ENCODE measurements at regions not wholly inside any gene's neighbourhood (a gene's known extent, or its start where the extent isn't known, plus 50 kb on each side); places are given as distances from the start of the nearest gene placed in this dataset.

DNA sequence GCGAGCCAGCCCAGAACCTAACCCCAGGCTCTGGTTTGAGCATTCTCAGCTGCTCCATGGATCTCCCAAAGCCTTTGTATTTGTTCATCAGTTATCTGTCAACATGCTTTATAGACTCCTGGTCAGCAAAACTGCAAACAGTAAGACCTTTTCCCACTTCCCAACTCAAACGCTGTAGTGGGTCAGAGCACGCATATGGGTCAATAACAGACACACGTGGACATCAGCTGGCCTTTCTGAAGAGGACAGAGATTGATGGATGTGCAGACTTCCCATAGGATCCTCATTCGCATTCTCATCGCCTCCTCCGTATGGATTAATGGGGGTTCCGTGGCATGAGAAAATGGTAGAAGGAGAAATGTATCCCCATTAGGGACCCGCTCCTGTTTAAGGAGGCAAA, 508.1 kb downstream of the EIPR1 start:
- Histone ChIP-seq H2BK15ac (ENCODE audit: low read depth, poor library complexity, severe bottlenecking) (no peak overlapping the region), H3K23ac (ENCODE audit: low read length in 2 of 2) (no peak overlapping the region), H3K4me1 (ENCODE audit: control insufficient read depth, insufficient read depth, low read depth, low read length) (no peaks in the 10 kb centered on the region), H2AFZ (ENCODE audit: low read depth, low read length) (no peak overlapping the region), H3K4ac (ENCODE audit: low read depth in 1 of 2, low read length in 2 of 2) (no peak overlapping the region), H2BK5ac (ENCODE audit: low read depth, low read length, poor library complexity, severe bottlenecking) (no peak overlapping the region), H2BK12ac (ENCODE audit: low read length in 2 of 2) (no peak overlapping the region), H3K18ac (ENCODE audit: low read depth in 1 of 2, low read length in 2 of 2) (no peak overlapping the region), H3K4me2 (ENCODE audit: low read length, poor library complexity, severe bottlenecking) (no peak overlapping the region), H3K14ac (ENCODE audit: low read length in 2 of 2) (no peak overlapping the region), H3K9me3 (ENCODE audit: control insufficient read depth, low read length) (no peaks in the 10 kb centered on the region), H3K9ac (ENCODE audit: low read length) (no peak overlapping the region), H3K36me3 (ENCODE audit: control insufficient read depth in 1 of 2, insufficient read depth in 2 of 2, low read depth in 1 of 2, low read length in 2 of 2) (no peaks in the 10 kb centered on the region), H3K79me1 (replicated peaks; ENCODE audit: low read length, poor library complexity, severe bottlenecking) (no peaks in the 10 kb centered on the region), H3K27me3 (ENCODE audit: control insufficient read depth in 1 of 2, insufficient read depth in 1 of 2, low read length in 2 of 2) (peaks cover 0 to 5% of the 10 kb centered on the region in 2 experiments), H3K4me3 (ENCODE audit: insufficient read depth in 1 of 2, low read depth in 1 of 2, low read length in 2 of 2) (no peak overlapping the region), H2AK5ac (ENCODE audit: low read length, severe bottlenecking) (no peak overlapping the region), H3K27ac (ENCODE audit: low read length, poor library complexity, severe bottlenecking) (no peak overlapping the region), H4K8ac (ENCODE audit: low read length) (no peak overlapping the region), H4K91ac (ENCODE audit: low read length) (no peak overlapping the region), H2BK120ac (ENCODE audit: low read depth, low read length) (no peak overlapping the region)
- DNase-seq, result no peak
- WGBS, result 82% methylated on average over 8 of the region's 9 CpGs

DNA sequence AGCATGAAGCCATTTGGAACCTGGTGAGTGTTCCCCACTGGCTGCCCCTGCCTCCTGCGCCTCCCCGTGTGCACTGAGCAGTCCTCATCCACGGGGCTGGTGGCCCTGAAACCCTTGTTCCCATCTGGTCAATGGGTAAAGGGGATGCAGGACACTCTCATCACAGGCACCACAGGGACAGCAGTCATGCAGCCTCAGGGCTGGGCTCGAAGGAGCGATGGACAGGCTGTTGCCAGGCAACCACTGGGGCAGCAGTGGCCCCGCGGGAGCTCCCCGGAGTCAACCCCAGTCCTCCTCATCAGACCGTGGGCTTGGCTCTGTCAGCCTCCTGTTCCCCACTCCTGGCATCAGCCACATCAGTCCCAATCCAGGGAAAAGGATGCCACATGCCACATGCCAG, 509.5 kb downstream of the EIPR1 start:
- 81% methylated on average over 9 of the region's 9 CpGs for WGBS

DNA sequence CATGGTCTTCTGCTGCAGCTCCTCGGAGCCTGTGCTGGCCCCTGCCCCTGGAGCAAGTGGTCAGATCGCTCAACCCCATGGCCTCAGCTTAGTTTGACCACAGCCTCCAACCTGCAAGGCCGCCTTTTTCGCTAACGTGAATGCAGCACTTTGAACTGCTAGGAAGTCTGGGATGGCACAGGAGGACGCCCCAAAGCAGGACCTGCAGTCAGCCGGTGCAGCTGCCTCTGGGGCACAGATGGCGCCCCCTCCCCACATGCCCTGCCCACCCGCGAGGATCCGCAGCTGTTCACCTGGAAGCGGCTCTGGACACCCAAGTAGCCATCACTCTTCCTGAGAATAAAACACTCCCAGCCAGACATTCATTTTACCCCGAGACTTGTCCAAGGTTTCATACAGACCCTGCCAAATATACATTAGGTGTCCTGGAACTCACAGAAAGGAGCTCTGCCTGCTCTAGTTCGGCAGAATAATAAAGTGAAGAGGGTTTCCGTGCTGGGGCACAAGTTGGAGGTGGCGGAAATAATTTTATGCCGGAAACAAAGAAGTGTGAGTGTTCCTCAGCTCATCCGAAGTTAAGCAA, 510.1 kb downstream of the EIPR1 start:
- Histone ChIP-seq H2BK12ac (ENCODE audit: low read length in 2 of 2) (no peak overlapping the region), H4K91ac (ENCODE audit: low read length) (no peak overlapping the region), H3K18ac (ENCODE audit: low read depth in 1 of 2, low read length in 2 of 2) (no peak overlapping the region), H3K4me3 (ENCODE audit: insufficient read depth in 1 of 2, low read depth in 1 of 2, low read length in 2 of 2) (no peak overlapping the region), H3K9me3 (ENCODE audit: control insufficient read depth, low read length) (no peaks in the 10 kb centered on the region), H3K4ac (ENCODE audit: low read depth in 1 of 2, low read length in 2 of 2) (no peak overlapping the region), H3K36me3 (ENCODE audit: control insufficient read depth in 1 of 2, insufficient read depth in 2 of 2, low read depth in 1 of 2, low read length in 2 of 2) (no peaks in the 10 kb centered on the region), H3K4me2 (ENCODE audit: low read length, poor library complexity, severe bottlenecking) (no peak overlapping the region), H3K27ac (ENCODE audit: low read length, poor library complexity, severe bottlenecking) (no peak overlapping the region), H2AFZ (ENCODE audit: low read depth, low read length) (no peak overlapping the region), H3K4me1 (ENCODE audit: control insufficient read depth, insufficient read depth, low read depth, low read length) (no peaks in the 10 kb centered on the region), H2AK5ac (ENCODE audit: low read length, severe bottlenecking) (no peak overlapping the region), H2BK120ac (ENCODE audit: low read depth, low read length) (no peak overlapping the region), H2BK5ac (ENCODE audit: low read depth, low read length, poor library complexity, severe bottlenecking) (no peak overlapping the region), H3K27me3 (ENCODE audit: control insufficient read depth in 1 of 2, insufficient read depth in 1 of 2, low read length in 2 of 2) (peaks cover 0 to 5% of the 10 kb centered on the region in 2 experiments), H4K8ac (ENCODE audit: low read length) (no peak overlapping the region), H3K9ac (ENCODE audit: low read length) (no peak overlapping the region), H3K79me1 (replicated peaks; ENCODE audit: low read length, poor library complexity, severe bottlenecking) (no peaks in the 10 kb centered on the region), H3K23ac (ENCODE audit: low read length in 2 of 2) (no peak overlapping the region), H3K14ac (ENCODE audit: low read length in 2 of 2) (no peak overlapping the region), H2BK15ac (ENCODE audit: low read depth, poor library complexity, severe bottlenecking) (no peak overlapping the region)
- DNase-seq, result no peak
- WGBS, result 84% methylated on average over 18 of the region's 18 CpGs

More for the DNA sequence above, 509.5 kb downstream of the EIPR1 start:
- H3K4me2 ChIP-seq (ENCODE audit: low read length, poor library complexity, severe bottlenecking), result no peak overlapping the region
- H3K9me3 ChIP-seq (ENCODE audit: control insufficient read depth, low read length), result no peaks in the 10 kb centered on the region
- H3K4ac ChIP-seq (ENCODE audit: low read depth in 1 of 2, low read length in 2 of 2), result no peak overlapping the region
- no peak overlapping the region for H2BK5ac ChIP-seq (ENCODE audit: low read depth, low read length, poor library complexity, severe bottlenecking)
- no peak overlapping the region for H4K8ac ChIP-seq (ENCODE audit: low read length)
- H3K27ac ChIP-seq (ENCODE audit: low read length, poor library complexity, severe bottlenecking), result no peak overlapping the region
- H3K27me3 ChIP-seq (ENCODE audit: control insufficient read depth in 1 of 2, insufficient read depth in 1 of 2, low read length in 2 of 2), result peaks cover 0 to 5% of the 10 kb centered on the region in 2 experiments
- no peaks in the 10 kb centered on the region for H3K79me1 ChIP-seq (replicated peaks; ENCODE audit: low read length, poor library complexity, severe bottlenecking)
- no peak overlapping the region for H3K9ac ChIP-seq (ENCODE audit: low read length)
- H3K4me1 ChIP-seq (ENCODE audit: control insufficient read depth, insufficient read depth, low read depth, low read length), result no peaks in the 10 kb centered on the region
- H3K18ac ChIP-seq (ENCODE audit: low read depth in 1 of 2, low read length in 2 of 2), result no peak overlapping the region
- no peak overlapping the region for H2BK15ac ChIP-seq (ENCODE audit: low read depth, poor library complexity, severe bottlenecking)
- H2BK120ac ChIP-seq (ENCODE audit: low read depth, low read length), result no peak overlapping the region
- no peak overlapping the region for H4K91ac ChIP-seq (ENCODE audit: low read length)
- no peak overlapping the region for H2AFZ ChIP-seq (ENCODE audit: low read depth, low read length)
- no peak overlapping the region for H2BK12ac ChIP-seq (ENCODE audit: low read length in 2 of 2)
- no peak overlapping the region for H2AK5ac ChIP-seq (ENCODE audit: low read length, severe bottlenecking)
- no peak for DNase-seq
- H3K36me3 ChIP-seq (ENCODE audit: control insufficient read depth in 1 of 2, insufficient read depth in 2 of 2, low read depth in 1 of 2, low read length in 2 of 2), result no peaks in the 10 kb centered on the region
- H3K23ac ChIP-seq (ENCODE audit: low read length in 2 of 2), result no peak overlapping the region
- no peak overlapping the region for H3K4me3 ChIP-seq (ENCODE audit: insufficient read depth in 1 of 2, low read depth in 1 of 2, low read length in 2 of 2)
- H3K14ac ChIP-seq (ENCODE audit: low read length in 2 of 2), result peak overlapping the region in 1 of 2 experiments; percentile 21

DNA sequence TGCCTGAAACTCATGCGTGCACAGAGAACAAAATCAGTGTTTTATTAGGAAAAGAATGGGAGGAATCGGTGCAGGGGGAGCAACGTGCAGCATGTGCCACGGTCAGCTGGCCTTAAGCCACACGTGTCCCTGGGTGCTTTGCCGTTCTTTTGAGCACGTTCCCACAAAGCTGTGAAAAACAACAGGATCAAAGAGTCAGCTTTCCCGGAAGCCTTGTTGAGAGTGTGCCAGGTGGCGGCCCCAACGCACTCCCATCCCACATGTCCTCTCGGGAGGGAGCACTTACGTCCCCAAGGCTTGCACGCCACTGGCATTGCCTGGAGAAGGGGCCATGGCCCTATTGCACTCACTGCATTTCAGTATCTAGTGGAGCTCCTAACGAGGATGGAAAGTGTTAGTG, 511.2 kb downstream of the EIPR1 start:
- 88% methylated on average over 13 of the region's 14 CpGs for WGBS
- Histone ChIP-seq H3K4me2 (ENCODE audit: low read length, poor library complexity, severe bottlenecking) (no peak overlapping the region), H3K23ac (ENCODE audit: low read length in 2 of 2) (no peak overlapping the region), H3K27me3 (ENCODE audit: control insufficient read depth in 1 of 2, insufficient read depth in 1 of 2, low read length in 2 of 2) (peaks cover 0 to 5% of the 10 kb centered on the region in 2 experiments), H3K4ac (ENCODE audit: low read depth in 1 of 2, low read length in 2 of 2) (no peak overlapping the region), H3K27ac (ENCODE audit: low read length, poor library complexity, severe bottlenecking) (no peak overlapping the region), H2BK15ac (ENCODE audit: low read depth, poor library complexity, severe bottlenecking) (no peak overlapping the region), H2BK120ac (ENCODE audit: low read depth, low read length) (no peak overlapping the region), H3K14ac (ENCODE audit: low read length in 2 of 2) (no peak overlapping the region), H3K9ac (ENCODE audit: low read length) (no peak overlapping the region), H3K79me1 (replicated peaks; ENCODE audit: low read length, poor library complexity, severe bottlenecking) (no peaks in the 10 kb centered on the region), H2BK5ac (ENCODE audit: low read depth, low read length, poor library complexity, severe bottlenecking) (no peak overlapping the region), H3K4me3 (ENCODE audit: insufficient read depth in 1 of 2, low read depth in 1 of 2, low read length in 2 of 2) (no peak overlapping the region), H3K36me3 (ENCODE audit: control insufficient read depth in 1 of 2, insufficient read depth in 2 of 2, low read depth in 1 of 2, low read length in 2 of 2) (no peaks in the 10 kb centered on the region), H3K4me1 (ENCODE audit: control insufficient read depth, insufficient read depth, low read depth, low read length) (no peaks in the 10 kb centered on the region), H2AK5ac (ENCODE audit: low read length, severe bottlenecking) (no peak overlapping the region), H2AFZ (ENCODE audit: low read depth, low read length) (no peak overlapping the region), H3K18ac (ENCODE audit: low read depth in 1 of 2, low read length in 2 of 2) (no peak overlapping the region), H4K91ac (ENCODE audit: low read length) (no peak overlapping the region), H4K8ac (ENCODE audit: low read length) (no peak overlapping the region), H2BK12ac (ENCODE audit: low read length in 2 of 2) (no peak overlapping the region), H3K9me3 (ENCODE audit: control insufficient read depth, low read length) (no peaks in the 10 kb centered on the region)
- DNase-seq, result no peak

Measured in mesenchymal stem cell (in vitro differentiated cells and primary cell).